ENCODE measurements at regions not wholly inside any gene's neighbourhood (a gene's known extent, or its start where the extent isn't known, plus 50 kb on each side); places are given as distances from the start of the nearest gene placed in this dataset.
"Not testable (repeated sequence)": the region's sequence is repeated elsewhere in the genome, so short reads cannot be mapped to it uniquely, and the experiment has no call there.

DNA sequence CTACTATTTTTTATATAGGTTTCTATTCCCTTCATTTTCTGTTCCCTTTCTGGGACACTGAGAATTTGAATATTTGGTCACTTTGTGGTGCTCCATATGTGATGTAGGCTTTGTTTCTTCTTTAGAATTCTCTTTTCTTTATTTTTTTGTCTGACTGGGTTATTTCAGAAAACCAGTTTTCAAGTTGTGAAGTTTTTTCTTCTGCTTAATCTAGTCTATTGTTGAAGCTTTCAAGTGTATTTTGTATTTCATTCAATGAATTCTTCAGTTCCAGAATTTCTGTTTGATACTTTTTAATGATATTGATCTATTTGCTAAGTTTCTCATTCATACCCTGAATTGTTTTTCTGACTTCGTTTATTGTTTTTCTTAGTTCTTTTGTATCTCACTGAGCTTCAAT lies 96.2 kb upstream of the HAND2 start:
- Histone ChIP-seq H3K27me3 (ENCODE audit: insufficient read depth, low read length, poor library complexity, severe bottlenecking) (no peaks in the 10 kb centered on the region), H4K20me1 (ENCODE audit: insufficient read depth, low read length, poor library complexity, severe bottlenecking) (no peaks in the 10 kb centered on the region), H3F3A (ENCODE audit: low read depth) (no peaks in the 10 kb centered on the region), H3K4me2 (ENCODE audit: low read depth, low read length, poor library complexity, severe bottlenecking) (no peak overlapping the region), H3K36me3 (ENCODE audit: insufficient read depth, low read length) (no peaks in the 10 kb centered on the region), H2AFZ (ENCODE audit: low read length) (no peak overlapping the region), H3K4me1 (ENCODE audit: insufficient read depth, low read length, poor library complexity, severe bottlenecking) (no peaks in the 10 kb centered on the region), H3K9me2 (replicated peaks; ENCODE audit: low read depth, low read length) (no peaks in the 10 kb centered on the region), H3K79me2 (ENCODE audit: insufficient read depth, low read length) (no peaks in the 10 kb centered on the region), H3K9ac (ENCODE audit: low read depth, low read length, poor library complexity, severe bottlenecking) (no peak overlapping the region), H3K9me3 (ENCODE audit: insufficient read depth, low read depth, low read length) (peaks cover 13% of the 10 kb centered on the region; the same call in 1 of the 2 replicates), H3K4me3 (ENCODE audit: low read length, poor library complexity, severe bottlenecking) (no peak overlapping the region)
- no peak for TF ChIP-seq CTCF (conservative IDR thresholded peaks at IDR 0.05; ENCODE audit: low read length)
- no peak for TF ChIP-seq EZH2phosphoT487 (IDR thresholded peaks at IDR 0.05; ENCODE audit: borderline replicate concordance)

GRCh38 chr4:173618648-173619047 lies 88.6 kb upstream of the HAND2 start:
- H3K79me2 ChIP-seq (ENCODE audit: insufficient read depth, low read length); H3F3A ChIP-seq (ENCODE audit: low read depth); H3K27me3 ChIP-seq (ENCODE audit: insufficient read depth, low read length, poor library complexity, severe bottlenecking); H3K9me3 ChIP-seq (ENCODE audit: insufficient read depth, low read depth, low read length); H4K20me1 ChIP-seq (ENCODE audit: insufficient read depth, low read length, poor library complexity, severe bottlenecking); H3K36me3 ChIP-seq (ENCODE audit: insufficient read depth, low read length); H3K4me3 ChIP-seq (ENCODE audit: low read length, poor library complexity, severe bottlenecking); H3K9ac ChIP-seq (ENCODE audit: low read depth, low read length, poor library complexity, severe bottlenecking); H3K4me1 ChIP-seq (ENCODE audit: insufficient read depth, low read length, poor library complexity, severe bottlenecking); H2AFZ ChIP-seq (ENCODE audit: low read length); H3K4me2 ChIP-seq (ENCODE audit: low read depth, low read length, poor library complexity, severe bottlenecking); H3K9me2 ChIP-seq (replicated peaks; ENCODE audit: low read depth, low read length): not testable (repeated sequence)

DNA sequence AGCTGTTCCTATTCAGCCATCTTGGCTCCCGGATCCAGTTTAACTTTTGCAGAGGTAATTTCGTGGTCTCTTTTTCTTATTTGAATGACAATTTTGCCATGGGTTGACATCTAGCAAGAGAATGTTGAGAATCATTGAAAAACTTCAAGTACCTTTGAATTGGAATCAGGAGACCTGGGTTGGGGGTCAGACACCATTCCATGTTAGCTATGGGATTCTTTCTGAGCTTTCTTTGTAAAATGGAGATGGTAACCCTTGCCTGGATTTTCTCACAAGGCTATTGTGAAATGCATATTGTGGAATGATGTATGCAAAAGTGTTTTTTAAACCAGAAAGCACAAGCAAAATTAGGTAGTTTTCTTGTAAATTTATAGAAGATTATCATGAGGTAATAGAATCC lies 79.1 kb upstream of the HAND2 start:
- no peaks in the 10 kb centered on the region for H3K9me2 ChIP-seq (replicated peaks; ENCODE audit: low read depth, low read length)
- H3K4me2 ChIP-seq (ENCODE audit: low read depth, low read length, poor library complexity, severe bottlenecking) = no peak overlapping the region
- H3K9ac ChIP-seq (ENCODE audit: low read depth, low read length, poor library complexity, severe bottlenecking) = no peak overlapping the region
- no peaks in the 10 kb centered on the region for H4K20me1 ChIP-seq (ENCODE audit: insufficient read depth, low read length, poor library complexity, severe bottlenecking)
- no peak for TF ChIP-seq EZH2phosphoT487 (IDR thresholded peaks at IDR 0.05; ENCODE audit: borderline replicate concordance)
- no peak for TF ChIP-seq CTCF (conservative IDR thresholded peaks at IDR 0.05; ENCODE audit: low read length)
- H3K79me2 ChIP-seq (ENCODE audit: insufficient read depth, low read length) = no peaks in the 10 kb centered on the region
- H3K36me3 ChIP-seq (ENCODE audit: insufficient read depth, low read length) = no peaks in the 10 kb centered on the region
- no peaks in the 10 kb centered on the region for H3K4me1 ChIP-seq (ENCODE audit: insufficient read depth, low read length, poor library complexity, severe bottlenecking)
- no peak overlapping the region for H2AFZ ChIP-seq (ENCODE audit: low read length)
- H3K9me3 ChIP-seq (ENCODE audit: insufficient read depth, low read depth, low read length) = no peaks in the 10 kb centered on the region
- no peak overlapping the region for H3K4me3 ChIP-seq (ENCODE audit: low read length, poor library complexity, severe bottlenecking)
- H3K27me3 ChIP-seq (ENCODE audit: insufficient read depth, low read length, poor library complexity, severe bottlenecking) = no peaks in the 10 kb centered on the region
- no peaks in the 10 kb centered on the region for H3F3A ChIP-seq (ENCODE audit: low read depth)

- not testable (repeated sequence) for H3F3A ChIP-seq (ENCODE audit: low read depth); H3K9ac ChIP-seq (ENCODE audit: low read depth, low read length, poor library complexity, severe bottlenecking); H2AFZ ChIP-seq (ENCODE audit: low read length); H3K36me3 ChIP-seq (ENCODE audit: insufficient read depth, low read length); H3K9me3 ChIP-seq (ENCODE audit: insufficient read depth, low read depth, low read length); H3K4me2 ChIP-seq (ENCODE audit: low read depth, low read length, poor library complexity, severe bottlenecking); H3K27me3 ChIP-seq (ENCODE audit: insufficient read depth, low read length, poor library complexity, severe bottlenecking); H3K4me3 ChIP-seq (ENCODE audit: low read length, poor library complexity, severe bottlenecking); H3K79me2 ChIP-seq (ENCODE audit: insufficient read depth, low read length); H3K4me1 ChIP-seq (ENCODE audit: insufficient read depth, low read length, poor library complexity, severe bottlenecking); H3K9me2 ChIP-seq (replicated peaks; ENCODE audit: low read depth, low read length); H4K20me1 ChIP-seq (ENCODE audit: insufficient read depth, low read length, poor library complexity, severe bottlenecking)
These were observed 78.6 kb upstream of the HAND2 start for GRCh38 chr4:173608632-173609031.

Measured in Loucy (cell line).